DOHH2 (cell line): ENCODE measurements at regions not wholly inside any gene's neighbourhood (a gene's known extent, or its start where the extent isn't known, plus 50 kb on each side); places are given as distances from the start of the nearest gene placed in this dataset.

Experiments
- H3F3A ChIP-seq: fragments of 200-600 bp; sonication (generic), shearing (Covaris generic); 2 replicates; pipeline ENCODE4 v1.6.0; 2016; ENCODE audit warnings: antibody characterized with exemption, mild to moderate bottlenecking; ENCODE audit not compliant: control insufficient read depth, insufficient read depth
- H3K27ac ChIP-seq: fragments of 200-600 bp; sonication (generic); 2 replicates; pipeline ENCODE4 v1.5.1; 2014; ENCODE audit warnings: low read depth, mild to moderate bottlenecking, low read length, moderate library complexity
- H3K27me3 ChIP-seq: fragments of 200-600 bp; sonication (generic); 2 replicates; pipeline ENCODE4 v1.6.1; 2014; ENCODE audit warnings: mild to moderate bottlenecking, low read length, mixed read lengths; ENCODE audit not compliant: control insufficient read depth
- H3K36me3 ChIP-seq: fragments of 200-600 bp; sonication (generic); 2 replicates; pipeline ENCODE4 v1.6.1; 2014; ENCODE audit warnings: mild to moderate bottlenecking, low read length, moderate library complexity, mixed read lengths; ENCODE audit not compliant: control insufficient read depth
- H3K4me1 ChIP-seq: fragments of 200-600 bp; sonication (generic); 2 replicates; pipeline ENCODE4 v1.6.1; 2014; ENCODE audit warnings: mild to moderate bottlenecking, low read length, mixed read lengths; ENCODE audit not compliant: control insufficient read depth
- H3K4me2 ChIP-seq: fragments of 200-600 bp; sonication (generic); 2 replicates; pipeline ENCODE4 v1.6.0; 2014; ENCODE audit warnings: mild to moderate bottlenecking, low read length, moderate library complexity
- H3K4me3 ChIP-seq: fragments of 200-600 bp; sonication (generic); 2 replicates; pipeline ENCODE4 v1.5.1; 2014; ENCODE audit warnings: mild to moderate bottlenecking, low read length, mixed read lengths
- H3K79me2 ChIP-seq: fragments of 200-600 bp; sonication (generic); 2 replicates; pipeline ENCODE4 v1.6.1; 2014; ENCODE audit warnings: mild to moderate bottlenecking, low read length, mixed read lengths; ENCODE audit not compliant: control insufficient read depth
- H3K9me2 ChIP-seq: fragments of 200-600 bp; sonication (generic); replicated peaks from 2 replicates; pipeline ENCODE4 v1.6.1; 2014; ENCODE audit warnings: mild to moderate bottlenecking, low read length, mixed read lengths; ENCODE audit not compliant: control insufficient read depth
- H3K9me3 ChIP-seq: fragments of 200-600 bp; sonication (generic); 2 replicates; pipeline ENCODE4 v1.6.1; 2014; ENCODE audit warnings: antibody characterized with exemption, low read length, mixed read lengths; ENCODE audit not compliant: control insufficient read depth, insufficient read depth
- H4K20me1 ChIP-seq: fragments of 200-600 bp; sonication (generic); 2 replicates; pipeline ENCODE4 v1.6.0; 2014; ENCODE audit warnings: low read depth, mild to moderate bottlenecking, antibody characterized with exemption, low read length, moderate library complexity; ENCODE audit not compliant: control insufficient read depth, insufficient read depth
- CTCF ChIP-seq: fragments of 200-600 bp; sonication (generic); IDR thresholded peaks from one replicate; pipeline ENCODE4 v1.5.1; 2014; ENCODE audit warnings: antibody characterized with exemption, mild to moderate bottlenecking, low read depth, low read length; ENCODE audit not compliant: poor library complexity, severe bottlenecking
- EZH2phosphoT487 ChIP-seq: fragments of 200-600 bp; sonication (generic); IDR thresholded peaks from 2 replicates; pipeline ENCODE4 v1.6.1; 2017; ENCODE audit warnings: borderline replicate concordance, mild to moderate bottlenecking, antibody characterized with exemption, low read length, moderate library complexity, mixed read lengths

GRCh38 chr6:4676016-4676415, 100.2 kb upstream of the CDYL start:
- TF ChIP-seq CTCF (no peak), EZH2phosphoT487 (no peak)
- no peaks in the 10 kb centered on the region for H3F3A ChIP-seq

GRCh38 chr6:4675121-4675520, 101.1 kb upstream of the CDYL start:
- Histone ChIP-seq H3F3A (no peaks in the 10 kb centered on the region), H3K79me2 (no peaks in the 10 kb centered on the region), H3K4me2 (no peak overlapping the region), H3K27me3 (no peaks in the 10 kb centered on the region), H3K9me2 (no peaks in the 10 kb centered on the region), H3K36me3 (no peaks in the 10 kb centered on the region), H4K20me1 (no peaks in the 10 kb centered on the region), H3K27ac (no peak overlapping the region), H3K9me3 (no peaks in the 10 kb centered on the region), H3K4me3 (no peak overlapping the region), H3K4me1 (no peaks in the 10 kb centered on the region)
- TF ChIP-seq EZH2phosphoT487 (no peak), CTCF (no peak)

More at GRCh38 chr6:4676016-4676415, 100.2 kb upstream of the CDYL start:
- no peak overlapping the region for H3K4me3 ChIP-seq
- H4K20me1 ChIP-seq, result no peaks in the 10 kb centered on the region
- no peaks in the 10 kb centered on the region for H3K27me3 ChIP-seq
- no peaks in the 10 kb centered on the region for H3K79me2 ChIP-seq
- H3K9me2 ChIP-seq, result no peaks in the 10 kb centered on the region
- H3K4me2 ChIP-seq, result no peak overlapping the region
- no peak overlapping the region for H3K27ac ChIP-seq
- no peaks in the 10 kb centered on the region for H3K9me3 ChIP-seq
- H3K4me1 ChIP-seq, result no peaks in the 10 kb centered on the region
- no peaks in the 10 kb centered on the region for H3K36me3 ChIP-seq

- Histone ChIP-seq H3K36me3 (no peaks in the 10 kb centered on the region), H3K9me2 (no peaks in the 10 kb centered on the region), H3K4me3 (no peak overlapping the region), H3K4me2 (no peak overlapping the region), H3F3A (no peaks in the 10 kb centered on the region), H4K20me1 (no peaks in the 10 kb centered on the region), H3K4me1 (no peaks in the 10 kb centered on the region), H3K79me2 (no peaks in the 10 kb centered on the region), H3K27me3 (no peaks in the 10 kb centered on the region), H3K9me3 (no peaks in the 10 kb centered on the region), H3K27ac (no peak overlapping the region)
- TF ChIP-seq EZH2phosphoT487, result no peak
- no peak for TF ChIP-seq CTCF
Measured at GRCh38 chr6:4673861-4674260, 102.3 kb upstream of the CDYL start.

GRCh38 chr6:4672772-4673171, 103.4 kb upstream of the CDYL start:
- no peak overlapping the region for H3K4me2 ChIP-seq
- no peaks in the 10 kb centered on the region for H4K20me1 ChIP-seq
- no peaks in the 10 kb centered on the region for H3K36me3 ChIP-seq
- no peaks in the 10 kb centered on the region for H3K9me2 ChIP-seq
- no peaks in the 10 kb centered on the region for H3K79me2 ChIP-seq
- no peak overlapping the region for H3K4me3 ChIP-seq
- H3K4me1 ChIP-seq, result no peaks in the 10 kb centered on the region
- no peak for TF ChIP-seq CTCF
- TF ChIP-seq EZH2phosphoT487, result no peak
- no peak overlapping the region for H3K27ac ChIP-seq
- H3K27me3 ChIP-seq, result no peaks in the 10 kb centered on the region
- no peaks in the 10 kb centered on the region for H3K9me3 ChIP-seq
- H3F3A ChIP-seq, result no peaks in the 10 kb centered on the region
